Heart left ventricle (tissue), 16 donors: ENCODE measurements at regions not wholly inside any gene's neighbourhood (a gene's known extent, or its start where the extent isn't known, plus 50 kb on each side); places are given as distances from the start of the nearest gene placed in this dataset.

Source experiments
- ATAC-seq, 4 donors: fragments of 200-7000 bp; cut with Tn5 transposase; one replicate each; pipeline ENCODE4 v1.9.1; 2020 to 2022; ENCODE audit warnings: moderate library complexity in 4 of 4, mild to moderate bottlenecking in 3 of 4, moderate number of reproducible peaks in 1 of 4
- DNase-seq, 5 donors: peaks; one replicate each; pipeline ENCODE4 v3.0.0-alpha.2; 2020
- H3K27ac ChIP-seq, 12 donors: fragments of 200-600 bp; sonication (generic) in 4 of 12; one replicate each; pipeline versions ENCODE4 v1.5.0 to v1.8.0; 2016 to 2022; ENCODE audit warnings: mild to moderate bottlenecking in 2 of 12
- H3K27me3 ChIP-seq, 9 donors: fragments of 200-600 bp; sonication (generic) in 2 of 9; one replicate each; pipeline versions ENCODE4 v1.5.1 to v1.8.0; 2016 to 2022; ENCODE audit warnings: mild to moderate bottlenecking in 3 of 9
- H3K36me3 ChIP-seq, 9 donors: fragments of 200-600 bp; sonication (generic) in 2 of 9; one replicate each; pipeline versions ENCODE4 v1.5.0 to v1.8.0; 2018 to 2022; ENCODE audit warnings: mild to moderate bottlenecking in 2 of 9
- H3K4me1 ChIP-seq, 12 donors: fragments of 200-600 bp; sonication (generic) in 4 of 12; one replicate each; pipeline versions ENCODE4 v1.5.0 to v1.8.0; 2016 to 2022; ENCODE audit warnings: mild to moderate bottlenecking in 3 of 12
- H3K4me3 ChIP-seq, 12 donors: fragments of 200-600 bp; sonication (generic) in 4 of 12; one replicate each; pipeline versions ENCODE4 v1.5.0 to v1.8.0; 2017 to 2022; ENCODE audit warnings: mild to moderate bottlenecking in 9 of 12, moderate library complexity in 4 of 12
- H3K9me3 ChIP-seq, 12 donors: fragments of 200-600 bp; sonication (generic) in 4 of 12; one replicate each; pipeline versions ENCODE4 v1.5.0 to v1.8.0; 2016 to 2022; ENCODE audit warnings: mild to moderate bottlenecking in 1 of 12
- CTCF ChIP-seq, 12 donors: fragments of 200-600 bp; sonication (generic) in 4 of 12; IDR thresholded peaks; one replicate each; pipeline versions ENCODE4 v1.5.0 to v1.8.0; 2018 to 2022; ENCODE audit warnings: antibody characterized with exemption in 12 of 12, mild to moderate bottlenecking in 5 of 12
- POLR2A ChIP-seq, 2 donors: fragments of 450-650 bp; IDR thresholded peaks; one replicate each; pipeline ENCODE4 v1.6.1; 2017; ENCODE audit warnings: antibody characterized with exemption in 2 of 2, mild to moderate bottlenecking in 2 of 2, moderate library complexity in 2 of 2
- WGBS, 4 donors: extraction: QIAGEN DNeasy Blood & Tissue Kit in 2 of 4; methylation state at CpG; one replicate each; pipeline versions ENCODE4 v1.1.5 to v1.1.7; 2013 to 2018; 5-methylcytosine and 5-hydroxymethylcytosine counted together
- intact Hi-C, 10 donors: fragments of 100-400 bp; cut with DNase I; formaldehyde crosslinking; loops; one replicate each; pipeline versions ENCODE4 v1.11.1 to v1.14.2; 2022
- donor health status: ischemic (EF 13 %, LVEDD 7.1; RV severe dilation, severe dysfunction).
- donor health status: healthy with polysubstance abuse.
- donor health status: DM: no; HTN: yes; CAD: no.
- donor health status: DM: no; HTN: no; CAD: no.
- donor health status: ischemic (EF 25% LVEDD 6.9; RV normal size, moderate dysfunction).
- donor health status: ischemic (EF 25% LVEDD 5.7; RV mildly dilated, moderate dysfunction).
- donor health status: healthy.
- donor health status: DM: yes; HTN: yes; CAD: no.
- donor health status: ischemic (EF 35%, LVEDD 5.7; RV mildly dilated, moderate dysfunction).
- donor health status: nonischemic (EF 11% LVEDD 7.7; RV severe dilation, severe dysfunction).
- donor health status: DM: yes; HTN: yes; CAD: no.
- donor health status: PGD.
- donor health status: ischemic (EF 29% LVEDD 5.4; RV normal size, mild dysfunction).
- donor health status: nonischemic (EF 23%, LVEDD 6.1; RV moderate dilation, normal function).

DNA sequence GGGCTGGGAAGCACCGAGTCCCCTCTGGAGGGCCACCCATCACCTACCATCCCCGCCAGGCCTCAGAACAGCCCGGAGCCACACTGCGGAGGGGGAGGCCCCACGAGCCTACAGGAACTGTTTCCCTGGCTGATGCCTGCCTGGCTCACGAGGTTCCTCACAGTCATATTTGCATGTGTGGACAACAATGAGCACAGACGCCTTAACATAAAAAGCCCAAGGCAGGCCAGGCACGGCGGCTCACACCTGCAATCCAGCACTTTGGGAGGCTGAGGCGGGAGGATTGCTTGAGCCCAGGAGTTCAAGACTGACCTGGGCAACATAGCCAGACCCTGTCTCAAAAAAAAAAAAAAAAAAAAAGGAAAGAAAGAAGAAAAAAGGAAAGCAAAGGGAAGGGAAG is 125.9 kb downstream of the FAM53A start:
- Histone ChIP-seq H3K27me3 (peaks cover 10 to 86% (median 23%) of the 10 kb centered on the region in 9 donors), H3K4me1 (peaks cover 0 to 6% (median 0%) of the 10 kb centered on the region in 12 donors), H3K36me3 (no peaks in the 10 kb centered on the region), H3K9me3 (no peaks in the 10 kb centered on the region), H3K4me3 (no peak overlapping the region), H3K27ac (no peak overlapping the region)
- 50 to 71% (median 65%) methylated on average over 5 to 10 of the region's 10 CpGs for WGBS, 4 donors
- ATAC-seq (no peak), DNase-seq (no peak)
- intact Hi-C loops: no loop called here
- no peak for TF ChIP-seq POLR2A (IDR thresholded peaks at IDR 0.05)
- no peak for TF ChIP-seq CTCF (IDR thresholded peaks at IDR 0.05)

DNA sequence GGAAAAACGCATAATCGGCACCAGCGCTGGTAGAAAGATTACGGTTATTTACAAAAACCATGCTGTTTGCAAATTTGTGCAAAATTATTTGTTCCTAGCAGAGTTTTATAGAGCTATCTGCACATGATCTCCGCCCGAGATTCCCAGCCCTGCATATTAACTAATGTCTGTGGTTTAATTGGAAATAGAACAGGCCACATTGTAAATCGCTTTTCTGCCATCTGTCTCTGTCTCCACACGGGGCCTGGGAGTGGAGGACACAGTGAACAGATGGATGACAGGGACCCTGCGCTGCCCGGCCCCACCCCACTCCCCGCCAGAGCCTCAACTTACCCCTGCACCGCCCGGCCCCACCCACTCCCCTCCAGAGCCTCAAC is 126.9 kb downstream of the FAM53A start:
- intact Hi-C loops: no loop called here
- WGBS, 4 donors: 78 to 81% (median 79%) methylated on average over 13 of the region's 13 CpGs
- H3K27me3 ChIP-seq: peaks cover 10 to 82% (median 22%) of the 10 kb centered on the region in 9 donors

DNA sequence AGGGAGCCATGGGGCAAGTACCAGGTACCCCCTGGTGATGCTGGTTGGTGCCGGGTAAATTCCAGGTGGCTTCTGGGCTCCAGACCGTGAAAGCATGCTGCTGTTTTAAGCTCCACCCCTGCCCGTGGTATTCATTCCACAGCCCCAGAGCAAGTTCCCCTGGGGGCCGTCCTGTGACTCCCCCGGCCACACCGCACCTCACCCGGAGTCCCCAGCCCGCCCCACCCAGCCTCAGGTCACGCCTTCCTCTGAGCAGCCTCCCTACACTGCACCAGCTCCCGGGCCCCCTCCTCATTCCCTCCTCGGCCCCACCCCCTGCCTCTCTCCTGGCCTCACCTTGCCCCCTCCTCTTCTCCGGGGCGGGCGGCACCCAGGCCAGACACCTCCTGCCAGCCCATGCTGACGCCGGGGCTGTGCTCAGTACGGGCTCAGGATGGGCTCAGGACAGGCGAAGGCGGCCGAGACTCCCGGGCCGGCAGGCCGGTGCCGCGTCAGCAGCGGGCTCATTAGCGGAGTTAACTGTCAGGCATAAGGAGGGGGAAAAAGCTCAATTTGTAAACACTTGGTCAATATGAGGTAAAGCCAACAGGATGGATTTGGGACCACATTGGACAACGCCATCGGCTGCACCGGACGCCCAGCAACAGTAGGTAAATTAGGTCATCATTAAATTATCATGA is 127.4 kb downstream of the FAM53A start:
- no peak for ATAC-seq

More for the DNA sequence above, 126.9 kb downstream of the FAM53A start:
- H3K9me3 ChIP-seq: no peaks in the 10 kb centered on the region
- H3K4me1 ChIP-seq: peaks cover 0 to 6% (median 0%) of the 10 kb centered on the region in 12 donors
- TF ChIP-seq POLR2A (IDR thresholded peaks at IDR 0.05): no peak
- TF ChIP-seq CTCF (IDR thresholded peaks at IDR 0.05): no peak
- no peaks in the 10 kb centered on the region for H3K36me3 ChIP-seq
- H3K4me3 ChIP-seq: no peak overlapping the region
- DNase-seq (no peak), ATAC-seq (no peak)
- H3K27ac ChIP-seq: no peak overlapping the region

GRCh38 chr4:1554876-1555265 is 129.2 kb downstream of the FAM53A start:
- ATAC-seq: no peak
- no peak for DNase-seq
- no peaks in the 10 kb centered on the region for H3K9me3 ChIP-seq
- H3K27me3 ChIP-seq: peaks cover 7 to 71% (median 22%) of the 10 kb centered on the region in 9 donors
- H3K27ac ChIP-seq: no peak overlapping the region
- TF ChIP-seq POLR2A (IDR thresholded peaks at IDR 0.05): no peak
- no peak for TF ChIP-seq CTCF (IDR thresholded peaks at IDR 0.05)
- whole genome bisulfite sequencing, 4 donors: 83 to 88% (median 86%) methylated on average over 9 to 16 of the region's 16 CpGs
- H3K4me1 ChIP-seq: peaks cover 0 to 8% (median 0%) of the 10 kb centered on the region in 12 donors
- H3K36me3 ChIP-seq: no peaks in the 10 kb centered on the region
- no peak overlapping the region for H3K4me3 ChIP-seq
- intact Hi-C loops: no loop called here

More for the DNA sequence above, 127.4 kb downstream of the FAM53A start:
- intact Hi-C loops: no loop called here
- Histone ChIP-seq H3K36me3 (no peaks in the 10 kb centered on the region), H3K4me3 (no peak overlapping the region), H3K27me3 (peaks cover 10 to 78% (median 22%) of the 10 kb centered on the region in 9 donors), H3K4me1 (peaks cover 0 to 6% (median 0%) of the 10 kb centered on the region in 12 donors), H3K9me3 (no peaks in the 10 kb centered on the region), H3K27ac (no peak overlapping the region)
- no peak for DNase-seq
- WGBS, 4 donors: 14 to 28% (median 23%) methylated on average over 30 to 31 of the region's 31 CpGs
- TF ChIP-seq POLR2A (IDR thresholded peaks at IDR 0.05) (no peak), CTCF (IDR thresholded peaks at IDR 0.05) (no peak)
